Upper lobe of left lung (tissue), 6 donors: ENCODE measurements at regions not wholly inside any gene's neighbourhood (a gene's known extent, or its start where the extent isn't known, plus 50 kb on each side); places are given as distances from the start of the nearest gene placed in this dataset.

Experiments used
- ATAC-seq, 2 donors: fragments of 200-7000 bp; cut with Tn5 transposase; one replicate each; pipeline ENCODE4 v1.9.1; 2022; ENCODE audit warnings: mild to moderate bottlenecking in 2 of 2, moderate library complexity in 2 of 2; ENCODE audit not compliant: low FRiP score in 2 of 2
- DNase-seq, 2 donors: peaks; one replicate each; pipeline ENCODE4 v3.0.0-alpha.2; 2019 to 2020
- H3K27ac ChIP-seq, 4 donors: fragments of 200-600 bp; sonication (generic); one replicate each; pipeline ENCODE4 v1.5.1; 2016 to 2019
- H3K27me3 ChIP-seq, 4 donors: fragments of 200-600 bp; sonication (generic); one replicate each; pipeline ENCODE4 v1.5.1; 2017 to 2019
- H3K36me3 ChIP-seq, 4 donors: fragments of 200-600 bp; sonication (generic); one replicate each; pipeline ENCODE4 v1.5.1; 2016 to 2019
- H3K4me1 ChIP-seq, 4 donors: fragments of 200-600 bp; sonication (generic); one replicate each; pipeline ENCODE4 v1.5.1; 2018 to 2019
- H3K4me3 ChIP-seq, 4 donors: fragments of 200-600 bp; sonication (generic); one replicate each; pipeline ENCODE4 v1.5.1; 2017 to 2019; ENCODE audit warnings: mild to moderate bottlenecking in 2 of 4, moderate library complexity in 1 of 4
- H3K9me3 ChIP-seq, 4 donors: fragments of 200-600 bp; sonication (generic); one replicate each; pipeline ENCODE4 v1.5.1; 2018 to 2019
- EP300 ChIP-seq, 4 donors: sonication (generic); formaldehyde crosslinking; IDR thresholded peaks; one replicate each; pipeline ENCODE4 v1.5.1; 2017; ENCODE audit warnings: antibody characterized with exemption in 4 of 4, control low read depth in 2 of 4
- POLR2A ChIP-seq, 4 donors: fragments of 450-650 bp; IDR thresholded peaks; one replicate each; pipeline ENCODE4 v1.5.1; 2016 to 2017; ENCODE audit warnings: antibody characterized with exemption in 4 of 4, mild to moderate bottlenecking in 2 of 4
- POLR2AphosphoS5 ChIP-seq, 2 donors: sonication (generic); formaldehyde crosslinking; IDR thresholded peaks; one replicate each; pipeline ENCODE4 v1.5.1; 2017; ENCODE audit warnings: antibody characterized with exemption in 2 of 2
- WGBS, 2 donors: methylation state at CpG; one replicate each; pipeline ENCODE4 v1.1.5; 2017 to 2018; 5-methylcytosine and 5-hydroxymethylcytosine counted together
- TF ChIP-seq, protein P1 (sequence below), 6 experiments: fragments of 450-650 bp in 4 of 6; fragments of 200-600 bp in 2 of 6; sonication (generic) in 2 of 6; IDR thresholded peaks; one replicate each; pipeline ENCODE4 v1.5.1; 2016 to 2019; ENCODE audit warnings: antibody characterized with exemption in 6 of 6
- donor health status: DM: no; HTN: no; CAD: no; lungs with moderate emphysema.
- donor health status: DM: no; HTN: yes; CAD: no; lungs with severe emphysema.

DNA sequence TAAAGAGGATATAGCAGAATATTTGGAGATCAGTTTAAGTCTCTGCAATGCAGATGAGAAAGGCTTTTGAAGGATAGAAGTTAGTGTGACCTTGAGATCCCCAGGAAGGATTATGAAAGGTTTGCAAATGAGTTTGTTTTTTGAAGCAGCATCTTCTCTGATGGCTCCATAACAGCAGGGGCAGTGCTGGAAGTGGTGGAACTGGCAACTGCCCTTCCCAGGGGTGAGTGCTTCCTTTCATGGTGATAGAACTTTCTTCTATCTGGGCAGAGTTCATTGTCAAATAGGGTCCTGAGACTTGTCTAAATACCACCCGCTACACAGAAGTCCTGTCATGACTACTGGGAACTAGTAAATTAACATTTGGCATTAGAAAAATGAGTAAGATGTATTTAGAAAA lies 314.2 kb upstream of the MCTP2 start:
- no peak for DNase-seq
- 90 to 92% methylated on average over 1 of the region's 1 CpG for WGBS, 2 donors

DNA sequence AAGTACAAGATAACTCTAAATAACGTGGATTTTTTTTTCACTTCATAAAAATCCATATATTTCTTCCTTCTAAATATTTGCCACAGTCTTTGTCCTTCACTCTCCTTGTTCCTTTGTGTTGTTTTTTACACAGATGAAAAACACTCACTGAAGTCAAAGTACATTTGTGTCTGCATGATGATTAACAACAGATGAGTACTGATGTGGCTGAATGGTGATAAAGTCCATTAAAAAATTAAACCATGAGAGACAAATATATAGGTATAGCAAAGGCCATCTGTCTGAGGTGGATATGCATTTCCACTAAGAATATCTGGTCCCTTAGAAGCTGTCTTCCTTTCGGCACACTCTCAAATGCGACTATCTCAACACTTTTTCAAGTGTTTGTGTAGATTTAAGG lies 317.5 kb upstream of the MCTP2 start:
- DNase-seq (no peak), ATAC-seq (no peak)
- no peak overlapping the region for H3K27ac ChIP-seq
- TF ChIP-seq EP300 (IDR thresholded peaks at IDR 0.05) (no peak), POLR2AphosphoS5 (IDR thresholded peaks at IDR 0.05) (no peak)
- H3K27me3 ChIP-seq, result no peaks in the 10 kb centered on the region
- H3K36me3 ChIP-seq, result no peaks in the 10 kb centered on the region
- no peaks in the 10 kb centered on the region for H3K9me3 ChIP-seq
- H3K4me1 ChIP-seq, result no peaks in the 10 kb centered on the region
- WGBS, 2 donors, result 82 to 87% methylated on average over 3 of the region's 3 CpGs
- no peak overlapping the region for H3K4me3 ChIP-seq

More for the DNA sequence above, 314.2 kb upstream of the MCTP2 start:
- no peaks in the 10 kb centered on the region for H3K27me3 ChIP-seq
- H3K36me3 ChIP-seq, result no peaks in the 10 kb centered on the region
- no peak overlapping the region for H3K27ac ChIP-seq
- no peaks in the 10 kb centered on the region for H3K4me1 ChIP-seq
- TF ChIP-seq, protein P1, sequence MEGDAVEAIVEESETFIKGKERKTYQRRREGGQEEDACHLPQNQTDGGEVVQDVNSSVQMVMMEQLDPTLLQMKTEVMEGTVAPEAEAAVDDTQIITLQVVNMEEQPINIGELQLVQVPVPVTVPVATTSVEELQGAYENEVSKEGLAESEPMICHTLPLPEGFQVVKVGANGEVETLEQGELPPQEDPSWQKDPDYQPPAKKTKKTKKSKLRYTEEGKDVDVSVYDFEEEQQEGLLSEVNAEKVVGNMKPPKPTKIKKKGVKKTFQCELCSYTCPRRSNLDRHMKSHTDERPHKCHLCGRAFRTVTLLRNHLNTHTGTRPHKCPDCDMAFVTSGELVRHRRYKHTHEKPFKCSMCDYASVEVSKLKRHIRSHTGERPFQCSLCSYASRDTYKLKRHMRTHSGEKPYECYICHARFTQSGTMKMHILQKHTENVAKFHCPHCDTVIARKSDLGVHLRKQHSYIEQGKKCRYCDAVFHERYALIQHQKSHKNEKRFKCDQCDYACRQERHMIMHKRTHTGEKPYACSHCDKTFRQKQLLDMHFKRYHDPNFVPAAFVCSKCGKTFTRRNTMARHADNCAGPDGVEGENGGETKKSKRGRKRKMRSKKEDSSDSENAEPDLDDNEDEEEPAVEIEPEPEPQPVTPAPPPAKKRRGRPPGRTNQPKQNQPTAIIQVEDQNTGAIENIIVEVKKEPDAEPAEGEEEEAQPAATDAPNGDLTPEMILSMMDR (IDR thresholded peaks at IDR 0.05), result no peak
- TF ChIP-seq POLR2A (IDR thresholded peaks at IDR 0.05) (no peak), EP300 (IDR thresholded peaks at IDR 0.05) (no peak), POLR2AphosphoS5 (IDR thresholded peaks at IDR 0.05) (no peak)
- ATAC-seq, result no peak
- no peaks in the 10 kb centered on the region for H3K9me3 ChIP-seq
- no peak overlapping the region for H3K4me3 ChIP-seq

DNA sequence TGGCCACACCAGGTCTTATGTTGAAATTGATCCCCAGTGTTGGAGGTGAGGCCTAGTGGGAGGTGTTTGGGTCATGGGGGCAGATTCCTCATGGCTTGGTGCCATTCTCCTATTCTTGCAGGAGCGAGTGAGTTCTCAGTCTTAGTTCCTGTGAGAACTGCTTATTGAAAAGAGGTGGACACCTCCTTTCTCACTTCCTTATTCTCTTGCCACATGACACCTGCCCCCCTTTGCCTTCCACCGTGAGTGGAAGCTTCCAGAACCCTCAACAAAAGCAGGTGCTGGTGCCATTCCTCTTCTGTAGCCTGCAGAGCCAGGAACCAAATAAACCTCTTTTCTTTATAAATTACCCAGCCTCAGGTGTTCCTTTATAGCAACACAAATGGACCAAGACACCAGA lies 318.1 kb upstream of the MCTP2 start:
- Histone ChIP-seq H3K27ac (no peak overlapping the region), H3K9me3 (no peaks in the 10 kb centered on the region), H3K4me1 (no peaks in the 10 kb centered on the region), H3K27me3 (no peaks in the 10 kb centered on the region), H3K4me3 (no peak overlapping the region), H3K36me3 (no peaks in the 10 kb centered on the region)
- DNase-seq, result no peak
- no peak for ATAC-seq
- no peak for TF ChIP-seq POLR2AphosphoS5 (IDR thresholded peaks at IDR 0.05)
- TF ChIP-seq EP300 (IDR thresholded peaks at IDR 0.05), result no peak
- TF ChIP-seq POLR2A (IDR thresholded peaks at IDR 0.05), result no peak
- TF ChIP-seq, protein P1 (IDR thresholded peaks at IDR 0.05), result no peak
- 52 to 59% methylated on average over 2 of the region's 2 CpGs for WGBS, 2 donors

DNA sequence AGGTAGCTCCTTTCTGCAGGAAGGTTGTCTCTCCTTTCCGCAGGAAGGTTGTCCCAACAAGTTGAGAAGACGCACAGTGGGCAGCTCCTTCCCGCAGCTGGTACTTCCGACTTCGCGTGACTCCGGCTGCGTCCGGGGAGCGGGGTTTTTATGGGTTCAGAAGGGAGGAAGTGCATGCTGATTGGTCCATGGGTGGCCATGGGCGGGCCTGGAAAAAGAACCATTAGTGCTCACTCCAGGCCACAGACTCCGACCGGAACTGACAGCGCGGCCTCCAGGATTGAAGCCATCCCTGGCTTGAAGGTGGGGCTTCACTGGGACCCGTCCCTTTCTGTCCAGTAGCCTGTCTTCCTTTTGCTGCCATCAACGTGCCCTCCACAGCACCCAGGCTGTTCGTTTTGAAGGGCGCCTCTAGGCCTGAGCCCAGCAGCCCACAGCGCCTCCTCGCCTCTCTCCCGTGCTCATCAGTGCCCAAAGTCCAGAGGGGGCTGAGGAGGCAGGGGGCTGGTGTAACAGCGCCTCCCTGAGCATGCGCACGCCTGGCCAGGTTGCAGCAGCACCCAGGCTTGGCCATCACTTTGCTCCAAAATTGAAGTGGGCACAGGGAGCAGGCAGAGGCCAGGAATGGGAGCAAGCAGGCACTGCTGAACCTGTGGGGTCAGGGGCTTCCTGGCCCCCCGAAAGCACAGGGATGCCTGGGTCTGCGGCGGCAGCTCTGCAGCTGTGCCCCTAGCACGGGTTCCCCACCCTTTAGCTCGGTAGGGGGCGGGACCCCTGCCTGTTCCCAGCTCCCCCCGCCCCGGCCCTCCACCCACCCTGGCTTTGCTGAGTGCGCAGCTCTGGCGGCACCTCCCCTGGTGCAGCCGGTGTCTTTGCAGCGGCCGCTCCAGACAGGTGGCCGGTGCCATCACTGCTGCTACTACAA lies 330.6 kb upstream of the MCTP2 start:
- Histone ChIP-seq H3K9me3 (no peaks in the 10 kb centered on the region), H3K27me3 (no peaks in the 10 kb centered on the region), H3K27ac (no peak overlapping the region), H3K4me1 (no peaks in the 10 kb centered on the region), H3K4me3 (no peak overlapping the region), H3K36me3 (no peaks in the 10 kb centered on the region)
- no peak for TF ChIP-seq POLR2AphosphoS5 (IDR thresholded peaks at IDR 0.05)
- no peak for TF ChIP-seq EP300 (IDR thresholded peaks at IDR 0.05)
- TF ChIP-seq, protein P1 (IDR thresholded peaks at IDR 0.05), result no peak
- TF ChIP-seq POLR2A (IDR thresholded peaks at IDR 0.05), result no peak
- ATAC-seq, result peak in 1 of 2 donors; percentile 19
- 89 to 92% methylated on average over 31 to 36 of the region's 39 CpGs for WGBS, 2 donors
- peak in 1 of 2 donors; percentile 65 for DNase-seq

DNA sequence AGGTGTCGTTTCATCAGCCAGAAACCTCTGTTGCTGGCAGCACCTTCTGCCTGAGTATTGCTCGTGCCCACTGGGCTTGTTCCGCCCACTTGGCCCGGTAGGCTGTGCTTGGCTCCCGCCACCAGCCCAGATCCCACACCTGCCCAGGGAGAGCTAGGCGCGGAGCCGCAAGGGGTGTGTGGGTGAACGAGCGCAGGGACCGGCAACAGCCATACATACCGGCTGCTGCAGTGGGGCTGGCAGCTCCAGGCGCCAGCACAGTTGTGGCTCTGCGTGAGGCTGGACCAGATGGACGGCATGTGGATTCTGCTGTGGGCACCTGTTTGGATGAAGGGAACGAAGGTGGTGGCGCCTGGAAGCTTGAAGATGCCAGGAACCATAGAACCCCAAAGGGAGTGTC lies 331.5 kb upstream of the MCTP2 start:
- DNase-seq (peak in 1 of 2 donors; percentile 68), ATAC-seq (peak in 1 of 2 donors; percentile 60)
- H3K9me3 ChIP-seq, result no peaks in the 10 kb centered on the region
- no peaks in the 10 kb centered on the region for H3K4me1 ChIP-seq
- H3K4me3 ChIP-seq, result no peak overlapping the region
- no peak overlapping the region for H3K27ac ChIP-seq
- WGBS, 2 donors, result 90 to 93% methylated on average over 8 to 17 of the region's 17 CpGs
- H3K36me3 ChIP-seq, result no peaks in the 10 kb centered on the region
- no peaks in the 10 kb centered on the region for H3K27me3 ChIP-seq
- TF ChIP-seq, protein P1 (IDR thresholded peaks at IDR 0.05), result no peak
- no peak for TF ChIP-seq POLR2AphosphoS5 (IDR thresholded peaks at IDR 0.05)
- TF ChIP-seq POLR2A (IDR thresholded peaks at IDR 0.05), result no peak
- no peak for TF ChIP-seq EP300 (IDR thresholded peaks at IDR 0.05)
